Endothelial cell of umbilical vein (primary cell): ENCODE measurements at regions not wholly inside any gene's neighbourhood (a gene's known extent, or its start where the extent isn't known, plus 50 kb on each side); places are given as distances from the start of the nearest gene placed in this dataset.

Experiments used
- BruUV-seq: library from RNA; stranded (reverse); fragments of 400-500 nt; replicated peaks from 2 replicates; lab custom pipeline; 2021; lab: Mats Ljungman, UMichigan
- CTCF ChIA-PET: fragments of 300-600, 350-600 bp; sonication (Branson Sonifier 250); formaldehyde crosslinking; loops from one replicate; lab custom pipeline; 2021; ENCODE audit warnings: antibody characterized with exemption, inconsistent platforms; lab: Charles Lee
- POLR2A ChIA-PET: fragments of 300-600, 350-600 bp; sonication (Branson Sonifier 250); formaldehyde crosslinking; loops from one replicate; lab custom pipeline; 2021; ENCODE audit warnings: antibody characterized with exemption, inconsistent platforms; lab: Charles Lee
- DNase-seq: peaks from one replicate; pipeline ENCODE4 v3.0.0-alpha.2; 2011; ENCODE audit warnings: low read depth, low spot score
- FAIRE-seq: peaks from 2 replicates; lab custom pipeline; 2011; peaks lifted over from hg19 to GRCh38; lab: Jason Lieb, UNC
- H2AFZ ChIP-seq: 2 replicates; pipeline ENCODE4 v1.6.0; 2012; ENCODE audit warnings: low read depth, low read length, control low read depth, inconsistent platforms
- H3K27ac ChIP-seq: 2 replicates; pipeline ENCODE4 v1.5.1; 2011; ENCODE audit warnings: low read depth, mild to moderate bottlenecking, control low read depth, low read length, moderate library complexity; ENCODE audit not compliant: insufficient read depth
- H3K27me3 ChIP-seq, 2 experiments: 2 replicates each; pipeline versions ENCODE4 v1.6.0 to v1.6.1; 2011; ENCODE audit warnings: low read length in 2 of 2, mixed read lengths in 1 of 2; ENCODE audit not compliant: control insufficient read depth in 2 of 2, insufficient read depth in 2 of 2
- H3K36me3 ChIP-seq, 2 experiments: 2 replicates in 1 of 2; 3 replicates in 1 of 2; pipeline ENCODE4 v1.5.1; 2011; ENCODE audit warnings: low read length in 2 of 2, mild to moderate bottlenecking in 1 of 2, moderate library complexity in 1 of 2; ENCODE audit not compliant: control insufficient read depth in 2 of 2, insufficient read depth in 2 of 2; ENCODE audit errors: extremely low read depth in 1 of 2
- H3K4me1 ChIP-seq: 3 replicates; pipeline ENCODE4 v1.5.1; 2011; ENCODE audit warnings: mild to moderate bottlenecking, low read length; ENCODE audit not compliant: control insufficient read depth, insufficient read depth; ENCODE audit errors: extremely low read depth
- H3K4me2 ChIP-seq: 2 replicates; pipeline ENCODE4 v1.6.1; 2011; ENCODE audit warnings: low read length, control low read depth, mixed read lengths; ENCODE audit not compliant: insufficient read depth
- H3K4me3 ChIP-seq, 3 experiments: fragments of 200-600 bp in 1 of 3; sonication (generic), shearing (Covaris generic) in 1 of 3; replicated peaks in 1 of 3; 2 replicates each; pipeline ENCODE4 v1.5.1; 2011 to 2016; ENCODE audit warnings: control low read depth in 3 of 3, low read length in 3 of 3, mild to moderate bottlenecking in 2 of 3, inconsistent platforms in 1 of 3, low read depth in 1 of 3, moderate library complexity in 1 of 3; ENCODE audit not compliant: insufficient read depth in 1 of 3
- H3K79me2 ChIP-seq: 2 replicates; pipeline ENCODE4 v1.6.0; 2012; ENCODE audit warnings: low read length, inconsistent platforms; ENCODE audit not compliant: control insufficient read depth, insufficient read depth
- H3K9ac ChIP-seq: replicated peaks from 2 replicates; pipeline ENCODE3; 2011; ENCODE audit warnings: low read length, control low read depth; ENCODE audit not compliant: insufficient read depth; ENCODE audit errors: extremely low read depth
- H3K9me1 ChIP-seq: replicated peaks from 3 replicates; pipeline ENCODE4 v1.6.0; 2011; ENCODE audit warnings: mild to moderate bottlenecking, low read length; ENCODE audit not compliant: control insufficient read depth, insufficient read depth; ENCODE audit errors: extremely low read depth
- H3K9me3 ChIP-seq: replicated peaks from 2 replicates; pipeline ENCODE4 v1.5.1; 2012; ENCODE audit warnings: low read length, inconsistent platforms; ENCODE audit not compliant: control insufficient read depth, insufficient read depth
- H4K20me1 ChIP-seq: replicated peaks from 2 replicates; pipeline ENCODE3; 2011; ENCODE audit warnings: mild to moderate bottlenecking, low read length; ENCODE audit not compliant: control insufficient read depth, insufficient read depth; ENCODE audit errors: extremely low read depth
- CTCF ChIP-seq, 2 donors: IDR thresholded peaks; 1 replicate in 1 of 2; 2 replicates in 1 of 2; pipeline ENCODE4 v1.5.1; 2011; ENCODE audit warnings: low read length in 2 of 2, mild to moderate bottlenecking in 2 of 2, moderate library complexity in 2 of 2, control low read depth in 1 of 2, inconsistent platforms in 1 of 2, low read depth in 1 of 2; ENCODE audit not compliant: insufficient read depth in 1 of 2; ENCODE audit errors: extremely low read depth in 1 of 2
- EZH2 ChIP-seq: IDR thresholded peaks from 2 replicates; pipeline ENCODE4 v1.6.1; 2012; ENCODE audit warnings: borderline replicate concordance, low read depth, mild to moderate bottlenecking, moderate library complexity, low read length, inconsistent platforms; ENCODE audit not compliant: severe bottlenecking
- FOS ChIP-seq: IDR thresholded peaks from 2 replicates; pipeline ENCODE4 v1.6.1; 2011; ENCODE audit warnings: mild to moderate bottlenecking, low read length, moderate library complexity, borderline replicate concordance; ENCODE audit not compliant: insufficient read depth
- GATA2 ChIP-seq: IDR thresholded peaks from 2 replicates; pipeline ENCODE4 v1.7.0; 2011; ENCODE audit warnings: low read depth, mild to moderate bottlenecking, moderate library complexity, mixed read lengths, low read length; ENCODE audit not compliant: insufficient read length, insufficient read depth
- JUN ChIP-seq: IDR thresholded peaks from 2 replicates; pipeline ENCODE4 v1.6.1; 2011; ENCODE audit warnings: borderline replicate concordance, low read depth; ENCODE audit not compliant: insufficient read length, insufficient read depth
- MAX ChIP-seq: IDR thresholded peaks from 2 replicates; pipeline ENCODE4 v1.6.1; 2011; ENCODE audit not compliant: insufficient read depth, insufficient read length
- MYC ChIP-seq: IDR thresholded peaks from one replicate; pipeline ENCODE4 v1.6.1; 2011; ENCODE audit warnings: mild to moderate bottlenecking, low read depth, low read length
- POLR2A ChIP-seq: IDR thresholded peaks from 2 replicates; pipeline ENCODE4 v1.6.1; 2012; ENCODE audit warnings: low read depth, mild to moderate bottlenecking, control low read depth, low read length
- POLR2AphosphoS5 ChIP-seq: IDR thresholded peaks from 2 replicates; pipeline ENCODE4 v1.6.1; 2012; ENCODE audit warnings: low read depth, mild to moderate bottlenecking, control low read depth, low read length, moderate library complexity; ENCODE audit not compliant: insufficient read depth
- dilution Hi-C: fragments of 300-500 bp; cut with MboI; formaldehyde crosslinking; loops from one replicate; pipeline ENCODE4 v1.15.0; 2019; ENCODE audit warnings: low sequenced_read_pairs; ENCODE audit not compliant: extremely low pct_ligation_motif_present
- intact Hi-C: fragments of 100-400 bp; cut with micrococcal nuclease; formaldehyde crosslinking; loops from one replicate; pipeline ENCODE4 v1.10.0; 2022

- Histone ChIP-seq H3K4me1 (no peaks in the 10 kb centered on the region), H3K9me1 (no peaks in the 10 kb centered on the region), H3K36me3 (no peaks in the 10 kb centered on the region), H3K9me3 (peaks cover 2% of the 10 kb centered on the region), H3K9ac (no peak overlapping the region), H4K20me1 (no peaks in the 10 kb centered on the region), H3K4me2 (no peak overlapping the region), H3K27ac (no peak overlapping the region), H2AFZ (no peak overlapping the region), H3K4me3 (no peak overlapping the region), H3K79me2 (no peaks in the 10 kb centered on the region), H3K27me3 (no peaks in the 10 kb centered on the region)
- DNase-seq = no peak
- no TSS peak for BruUV-seq
- POLR2A ChIA-PET = no interaction called here
- no peak for FAIRE-seq
- intact Hi-C loops = no loop called here
- no peak for TF ChIP-seq MYC
- no peak for TF ChIP-seq POLR2A
- dilution Hi-C loops = no loop called here
- CTCF ChIA-PET = no interaction called here
These were observed 52.3 kb upstream of the SNTG2 start for GRCh38 chr2:898319-898718.

DNA sequence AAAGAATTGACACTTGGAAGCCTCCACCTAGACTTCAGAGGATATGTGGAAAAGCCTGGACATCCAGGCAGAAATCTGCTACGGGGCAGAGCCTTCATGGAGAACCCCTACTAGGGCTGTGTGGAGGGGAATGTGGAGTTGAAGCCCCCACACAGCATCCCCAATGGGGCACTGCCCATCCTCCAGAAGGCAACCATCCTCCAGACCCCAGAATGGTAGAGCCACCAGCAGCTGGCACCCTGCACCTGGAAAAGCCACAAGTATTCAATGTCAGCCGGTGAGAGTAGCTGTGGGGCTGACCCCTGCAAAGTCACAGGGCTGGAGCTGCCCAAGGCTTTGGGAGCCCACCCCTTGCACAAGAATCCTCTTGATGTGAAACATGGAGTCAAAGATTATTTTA, 53.6 kb upstream of the SNTG2 start:
- H2AFZ ChIP-seq = no peak overlapping the region
- intact Hi-C loops = no loop called here

More for the DNA sequence above, 53.6 kb upstream of the SNTG2 start:
- DNase-seq (no peak), FAIRE-seq (no peak)
- TF ChIP-seq JUN (no peak), EZH2 (no peak), MAX (no peak), GATA2 (no peak), FOS (no peak), POLR2A (no peak), MYC (no peak), CTCF (IDR thresholded peaks at IDR 0.05; ENCODE audit: extremely low read depth in 1 of 2, insufficient read depth in 1 of 2, low read depth in 1 of 2, low read length in 2 of 2) (no peak), POLR2AphosphoS5 (no peak)
- no peaks in the 10 kb centered on the region for H3K79me2 ChIP-seq
- ChIA-PET POLR2A (no interaction called here), CTCF (no interaction called here)
- no peak overlapping the region for H3K9ac ChIP-seq
- no peaks in the 10 kb centered on the region for H3K27me3 ChIP-seq
- H3K4me3 ChIP-seq = no peak overlapping the region
- H3K27ac ChIP-seq = no peak overlapping the region
- H3K4me2 ChIP-seq = no peak overlapping the region
- no peaks in the 10 kb centered on the region for H4K20me1 ChIP-seq
- no peaks in the 10 kb centered on the region for H3K9me1 ChIP-seq
- peaks cover 8% of the 10 kb centered on the region for H3K9me3 ChIP-seq
- no peaks in the 10 kb centered on the region for H3K4me1 ChIP-seq
- no TSS peak for BruUV-seq
- dilution Hi-C loops = no loop called here
- H3K36me3 ChIP-seq = no peaks in the 10 kb centered on the region
